Germinal center (tissue), 1 donor: ENCODE measurements at regions not wholly inside any gene's neighbourhood (a gene's known extent, or its start where the extent isn't known, plus 50 kb on each side); places are given as distances from the start of the nearest gene placed in this dataset.
"Not testable (repeated sequence)": the region's sequence is repeated elsewhere in the genome, so short reads cannot be mapped to it uniquely, and the experiment has no call there.

Experiments used
- DNase-seq: peaks from one replicate; pipeline ENCODE4 v3.0.0; 2012; ENCODE audit warnings: mixed read lengths, low spot score

GRCh38 chr2:236415684-236416444 is 151.7 kb upstream of the ASB18 start:
- DNase-seq, result no peak

GRCh38 chr2:236417150-236417549 is 152.5 kb upstream of the ACKR3 start:
- no peak for DNase-seq

- DNase-seq, result no peak
Measured at GRCh38 chr2:236430584-236430983, 139.0 kb upstream of the ACKR3 start.

GRCh38 chr2:236434593-236434992 is 135.0 kb upstream of the ACKR3 start:
- DNase-seq, result no peak

- DNase-seq, result no peak
Measured at GRCh38 chr2:236440110-236440881, 129.3 kb upstream of the ACKR3 start.

GRCh38 chr2:236444187-236444586 is 125.4 kb upstream of the ACKR3 start:
- DNase-seq, result no peak

GRCh38 chr2:236445678-236446077 is 123.9 kb upstream of the ACKR3 start:
- no peak for DNase-seq

- DNase-seq, result no peak
Measured at GRCh38 chr2:236446521-236446920, 123.1 kb upstream of the ACKR3 start.

- DNase-seq, result no peak
Measured at GRCh38 chr2:236449167-236449761, 120.4 kb upstream of the ACKR3 start.

- no peak for DNase-seq
Measured at GRCh38 chr2:236452238-236452637, 117.4 kb upstream of the ACKR3 start.

- no peak for DNase-seq
Measured at GRCh38 chr2:236454076-236454475, 115.5 kb upstream of the ACKR3 start.

GRCh38 chr2:236459393-236459792 is 110.2 kb upstream of the ACKR3 start:
- DNase-seq, result no peak

- no peak for DNase-seq
Measured at GRCh38 chr2:236464140-236464539, 105.5 kb upstream of the ACKR3 start.

- no peak for DNase-seq
Measured at GRCh38 chr2:236472720-236473495, 96.7 kb upstream of the ACKR3 start.

- no peak for DNase-seq
Measured at GRCh38 chr2:236473691-236474090, 95.9 kb upstream of the ACKR3 start.

- no peak for DNase-seq
Measured at GRCh38 chr2:236479814-236480213, 89.8 kb upstream of the ACKR3 start.

GRCh38 chr2:236483102-236483501 is 86.5 kb upstream of the ACKR3 start:
- no peak for DNase-seq

- DNase-seq, result no peak
Measured at GRCh38 chr2:236485519-236485918, 84.1 kb upstream of the ACKR3 start.

- DNase-seq, result not testable (repeated sequence)
Measured at GRCh38 chr2:236489083-236489482, 80.5 kb upstream of the ACKR3 start.

- no peak for DNase-seq
Measured at GRCh38 chr2:236489895-236490404, 79.7 kb upstream of the ACKR3 start.

- DNase-seq, result no peak
Measured at GRCh38 chr2:236496340-236496739, 73.3 kb upstream of the ACKR3 start.

GRCh38 chr2:236498369-236498768 is 71.3 kb upstream of the ACKR3 start:
- no peak for DNase-seq
